HG03457 (cell line): ENCODE measurements at regions not wholly inside any gene's neighbourhood (a gene's known extent, or its start where the extent isn't known, plus 50 kb on each side); places are given as distances from the start of the nearest gene placed in this dataset.

ENCODE experiments used
- ATAC-seq: cut with Tn5 transposase; IDR thresholded peaks from one replicate; pipeline ENCODE4 v1.9.1; 2021; ENCODE audit warnings: moderate number of reproducible peaks; ENCODE audit not compliant: unreplicated experiment

GRCh38 chr2:15804691-15805090, 135.7 kb upstream of the MYCN start:
- ATAC-seq, result no peak

GRCh38 chr2:15805206-15805605, 135.1 kb upstream of the MYCN start:
- ATAC-seq, result no peak

- ATAC-seq, result no peak
Measured at GRCh38 chr2:15805772-15806171, 134.6 kb upstream of the MYCN start.

GRCh38 chr2:15806801-15807417, 133.4 kb upstream of the MYCN start:
- ATAC-seq, result no peak

GRCh38 chr2:15807418-15808203, 132.7 kb upstream of the MYCN start:
- ATAC-seq, result no peak

- no peak for ATAC-seq
Measured at GRCh38 chr2:15808204-15808910, 132.0 kb upstream of the MYCN start.

GRCh38 chr2:15808944-15809343, 131.4 kb upstream of the MYCN start:
- ATAC-seq, result no peak

GRCh38 chr2:15809404-15809803, 130.9 kb upstream of the MYCN start:
- no peak for ATAC-seq

GRCh38 chr2:15810477-15811150, 129.7 kb upstream of the MYCN start:
- no peak for ATAC-seq

GRCh38 chr2:15811367-15811766, 129.0 kb upstream of the MYCN start:
- no peak for ATAC-seq

GRCh38 chr2:15812187-15812780, 128.1 kb upstream of the MYCN start:
- ATAC-seq, result no peak

- ATAC-seq, result no peak
Measured at GRCh38 chr2:15813481-15814266, 126.7 kb upstream of the MYCN start.

GRCh38 chr2:15814403-15814802, 125.9 kb upstream of the MYCN start:
- no peak for ATAC-seq

GRCh38 chr2:15814946-15815345, 125.4 kb upstream of the MYCN start:
- ATAC-seq, result no peak

- no peak for ATAC-seq
Measured at GRCh38 chr2:15816226-15816625, 124.1 kb upstream of the MYCN start.

- ATAC-seq, result no peak
Measured at GRCh38 chr2:15816674-15817406, 123.5 kb upstream of the MYCN start.

GRCh38 chr2:15817748-15818147, 122.6 kb upstream of the MYCN start:
- no peak for ATAC-seq

GRCh38 chr2:15818318-15818753, 122.0 kb upstream of the MYCN start:
- no peak for ATAC-seq

GRCh38 chr2:15818881-15819280, 121.5 kb upstream of the MYCN start:
- no peak for ATAC-seq
